ENCODE measurements at regions not wholly inside any gene's neighbourhood (a gene's known extent, or its start where the extent isn't known, plus 50 kb on each side); places are given as distances from the start of the nearest gene placed in this dataset.
"Not testable (repeated sequence)": the region's sequence is repeated elsewhere in the genome, so short reads cannot be mapped to it uniquely, and the experiment has no call there.

DNA sequence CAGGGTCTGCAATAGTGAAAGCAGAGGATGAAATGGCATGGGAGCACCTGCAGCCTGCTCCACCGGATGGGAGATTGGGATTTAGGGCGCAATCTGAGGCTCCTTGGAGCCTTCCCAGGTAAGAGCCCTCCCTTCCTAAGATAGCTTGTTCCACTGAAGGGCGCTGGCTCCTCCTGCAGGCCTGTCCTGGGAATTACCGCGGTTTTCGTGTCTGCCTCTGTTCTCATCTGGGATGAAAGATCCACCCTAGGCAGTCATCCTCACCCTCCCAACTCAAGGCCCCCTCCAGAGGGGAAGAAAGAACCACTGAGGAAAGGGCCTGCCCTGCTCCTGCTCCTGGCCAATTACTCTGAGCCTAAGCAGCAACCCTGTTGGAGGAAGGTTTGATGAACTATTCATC is 547.5 kb downstream of the SMARCA1 start:
- TF ChIP-seq, protein P1, sequence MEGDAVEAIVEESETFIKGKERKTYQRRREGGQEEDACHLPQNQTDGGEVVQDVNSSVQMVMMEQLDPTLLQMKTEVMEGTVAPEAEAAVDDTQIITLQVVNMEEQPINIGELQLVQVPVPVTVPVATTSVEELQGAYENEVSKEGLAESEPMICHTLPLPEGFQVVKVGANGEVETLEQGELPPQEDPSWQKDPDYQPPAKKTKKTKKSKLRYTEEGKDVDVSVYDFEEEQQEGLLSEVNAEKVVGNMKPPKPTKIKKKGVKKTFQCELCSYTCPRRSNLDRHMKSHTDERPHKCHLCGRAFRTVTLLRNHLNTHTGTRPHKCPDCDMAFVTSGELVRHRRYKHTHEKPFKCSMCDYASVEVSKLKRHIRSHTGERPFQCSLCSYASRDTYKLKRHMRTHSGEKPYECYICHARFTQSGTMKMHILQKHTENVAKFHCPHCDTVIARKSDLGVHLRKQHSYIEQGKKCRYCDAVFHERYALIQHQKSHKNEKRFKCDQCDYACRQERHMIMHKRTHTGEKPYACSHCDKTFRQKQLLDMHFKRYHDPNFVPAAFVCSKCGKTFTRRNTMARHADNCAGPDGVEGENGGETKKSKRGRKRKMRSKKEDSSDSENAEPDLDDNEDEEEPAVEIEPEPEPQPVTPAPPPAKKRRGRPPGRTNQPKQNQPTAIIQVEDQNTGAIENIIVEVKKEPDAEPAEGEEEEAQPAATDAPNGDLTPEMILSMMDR (IDR thresholded peaks at IDR 0.05), result peak; percentile 42
- no peaks in the 10 kb centered on the region for H3K4me1 ChIP-seq
- H3K4me3 ChIP-seq, result no peak overlapping the region

DNA sequence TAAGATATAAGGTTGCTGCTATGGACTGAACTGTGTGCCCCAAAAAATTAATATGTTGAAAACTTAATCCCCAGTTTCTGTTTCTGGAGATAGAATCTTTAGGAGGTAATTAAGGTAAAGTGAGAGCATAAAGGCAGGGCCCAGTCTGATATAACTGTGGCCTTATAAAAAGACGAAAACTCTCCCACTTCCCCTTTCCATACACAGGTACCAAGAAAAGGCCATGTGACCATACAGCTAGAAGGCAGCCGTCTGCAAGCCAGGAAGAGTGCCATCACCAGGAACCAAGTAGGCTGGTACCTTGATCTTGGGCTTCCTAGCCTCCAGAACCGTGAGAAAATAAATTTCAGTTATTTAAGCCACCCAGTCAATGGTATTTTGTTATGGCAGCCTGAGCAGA is 550.3 kb downstream of the SMARCA1 start:
- no peak for DNase-seq
- Histone ChIP-seq H3K36me3 (no peaks in the 10 kb centered on the region), H3K9me3 (no peaks in the 10 kb centered on the region), H3K27ac (no peak overlapping the region), H3K4me1 (no peaks in the 10 kb centered on the region), H3K27me3 (no peaks in the 10 kb centered on the region), H3K9ac (ENCODE audit: low read depth in 2 of 2, low read length in 2 of 2) (no peak overlapping the region), H3K4me3 (no peak overlapping the region)
- TF ChIP-seq, protein P1 (IDR thresholded peaks at IDR 0.05), result no peak
- intact Hi-C loops (cut with DNase I), result loop anchor here (10.0 kb wide), 1 partner anchor 508 kb away; no protein-coding TSS in a partner anchor

More for the DNA sequence above, 547.5 kb downstream of the SMARCA1 start:
- intact Hi-C loops (cut with DNase I), result loop anchor here (2.0 to 10.0 kb wide), 3 partner anchors 159 to 868 kb away; no protein-coding TSS in a partner anchor
- peak; percentile 47 for DNase-seq
- Histone ChIP-seq H3K27me3 (no peaks in the 10 kb centered on the region), H3K36me3 (no peaks in the 10 kb centered on the region), H3K9me3 (no peaks in the 10 kb centered on the region), H3K27ac (no peak overlapping the region), H3K9ac (ENCODE audit: low read depth in 2 of 2, low read length in 2 of 2) (no peak overlapping the region)

DNA sequence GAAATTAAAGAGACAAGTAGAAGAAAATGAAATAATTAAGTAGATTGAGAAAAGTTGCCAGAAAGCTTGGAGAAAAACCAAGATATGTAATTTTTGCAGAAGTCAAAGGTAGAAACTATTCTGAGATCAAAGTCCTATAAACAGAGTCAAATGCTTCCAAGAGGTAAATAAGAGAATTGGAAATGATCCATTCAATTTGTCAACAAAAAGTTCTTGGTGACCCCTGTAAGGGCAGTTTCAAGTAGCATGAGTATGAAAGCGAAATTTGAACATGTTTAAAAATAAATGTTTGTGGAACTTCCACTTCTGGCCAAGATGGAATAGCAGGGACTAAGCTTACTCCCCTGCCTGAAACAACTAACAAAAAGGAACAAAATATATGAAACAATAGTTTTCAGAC is 562.0 kb downstream of the SMARCA1 start:
- no peaks in the 10 kb centered on the region for H3K27me3 ChIP-seq
- TF ChIP-seq, protein P1 (IDR thresholded peaks at IDR 0.05), result no peak
- no peak overlapping the region for H3K4me3 ChIP-seq
- no peak overlapping the region for H3K27ac ChIP-seq
- H3K9me3 ChIP-seq, result no peaks in the 10 kb centered on the region
- no peak for DNase-seq
- no peak overlapping the region for H3K9ac ChIP-seq (ENCODE audit: low read depth in 2 of 2, low read length in 2 of 2)
- no peaks in the 10 kb centered on the region for H3K36me3 ChIP-seq
- H3K4me1 ChIP-seq, result no peaks in the 10 kb centered on the region
- intact Hi-C loops (cut with DNase I), result no loop called here

DNA sequence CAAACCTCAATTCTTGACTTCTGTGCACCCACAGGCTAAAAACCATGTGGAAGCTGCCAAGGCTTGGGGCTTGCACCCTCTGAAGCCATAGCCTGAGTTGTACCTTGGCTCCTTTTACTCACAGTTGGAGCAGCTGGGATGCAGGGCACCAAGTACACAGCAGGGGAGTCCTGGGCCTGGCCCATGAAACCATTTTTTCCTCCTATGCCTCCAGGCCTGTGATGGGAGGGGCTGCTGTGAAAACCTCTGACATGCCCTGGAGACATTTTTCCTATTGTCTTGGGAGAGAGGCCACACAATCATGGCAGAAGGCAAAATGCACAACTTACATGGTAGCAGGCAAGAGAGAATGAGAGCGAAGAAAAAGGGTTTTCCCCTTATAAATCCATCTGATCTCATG is 568.6 kb downstream of the SMARCA1 start:
- H3K27me3 ChIP-seq; H3K27ac ChIP-seq; H3K9ac ChIP-seq (ENCODE audit: low read depth in 2 of 2, low read length in 2 of 2); H3K36me3 ChIP-seq; H3K4me1 ChIP-seq; DNase-seq; H3K4me3 ChIP-seq; H3K9me3 ChIP-seq; intact Hi-C loops (cut with DNase I): not testable (repeated sequence)

DNA sequence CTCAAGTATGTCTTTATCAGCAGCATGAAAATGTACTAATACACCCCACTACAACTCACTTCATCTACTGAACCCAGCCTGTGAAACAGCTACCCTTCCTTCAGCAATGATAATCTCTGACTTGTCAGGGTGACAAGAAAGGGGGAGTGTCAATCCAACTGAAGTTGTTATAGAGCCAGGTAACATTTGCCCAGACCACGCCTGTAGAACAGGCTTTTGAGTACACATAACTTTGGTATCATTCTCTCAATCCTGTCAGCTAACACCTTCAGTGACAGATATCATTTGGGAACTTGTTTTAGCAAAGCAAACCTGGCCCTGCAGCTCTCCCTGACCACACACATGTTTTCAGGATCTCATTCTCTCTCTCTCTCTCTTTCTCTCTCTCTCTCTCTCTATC is 592.2 kb downstream of the SMARCA1 start:
- TF ChIP-seq, protein P1 (IDR thresholded peaks at IDR 0.05), result no peak
- Histone ChIP-seq H3K9ac (ENCODE audit: low read depth in 2 of 2, low read length in 2 of 2) (no peak overlapping the region), H3K27me3 (no peaks in the 10 kb centered on the region), H3K4me1 (no peaks in the 10 kb centered on the region), H3K9me3 (no peaks in the 10 kb centered on the region), H3K27ac (no peak overlapping the region), H3K36me3 (no peaks in the 10 kb centered on the region), H3K4me3 (no peak overlapping the region)
- intact Hi-C loops (cut with DNase I), result no loop called here
- DNase-seq, result peak; percentile 20

DNA sequence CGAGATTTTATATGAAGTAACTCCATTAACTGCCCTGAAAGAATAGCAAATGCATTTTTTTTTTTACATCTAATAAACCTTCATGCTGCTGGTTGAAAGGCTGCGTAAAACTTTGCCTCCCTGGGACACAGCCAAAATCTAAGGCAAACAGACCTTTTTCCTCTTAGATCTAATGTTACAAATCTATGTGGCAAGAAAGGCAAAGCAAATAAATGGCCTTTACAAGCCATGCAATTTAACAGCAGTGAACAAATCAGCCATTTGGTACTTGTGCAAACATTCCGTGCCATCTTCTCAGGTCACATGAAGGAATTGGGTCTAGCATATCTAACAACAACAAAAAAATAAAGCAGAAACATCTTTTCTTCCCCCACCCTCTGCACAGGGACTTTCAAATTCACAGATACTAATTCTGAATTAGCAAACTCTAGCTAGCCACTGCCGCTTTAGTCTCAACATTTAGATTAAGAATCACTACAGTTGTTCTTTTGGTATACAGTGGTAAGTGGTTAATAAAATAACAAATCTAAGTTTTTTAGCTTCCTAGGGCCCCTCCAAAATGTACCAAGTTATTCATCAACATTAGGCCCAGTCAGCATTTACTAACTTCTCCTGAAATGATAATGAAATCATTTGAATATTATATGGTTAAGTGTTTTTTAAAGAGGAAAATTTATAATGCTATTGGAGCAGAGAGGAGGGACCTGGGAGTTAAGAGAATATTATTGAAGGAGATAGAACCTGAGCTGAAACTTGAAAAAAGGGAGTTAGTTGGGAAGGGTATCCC is 593.8 kb downstream of the SMARCA1 start:
- Histone ChIP-seq H3K27ac (no peak overlapping the region), H3K36me3 (no peaks in the 10 kb centered on the region), H3K9ac (ENCODE audit: low read depth in 2 of 2, low read length in 2 of 2) (no peak overlapping the region), H3K27me3 (no peaks in the 10 kb centered on the region), H3K4me3 (no peak overlapping the region), H3K4me1 (no peaks in the 10 kb centered on the region), H3K9me3 (no peaks in the 10 kb centered on the region)
- intact Hi-C loops (cut with DNase I), result no loop called here
- peak; percentile 37 for DNase-seq
- TF ChIP-seq, protein P1 (IDR thresholded peaks at IDR 0.05), result no peak

Measured in colonic mucosa (tissue), 4 donors.